ENCODE measurements at regions not wholly inside any gene's neighbourhood (a gene's known extent, or its start where the extent isn't known, plus 50 kb on each side); places are given as distances from the start of the nearest gene placed in this dataset.

GRCh38 chr1:96016219-96016618, 705.4 kb upstream of the PTBP2 start:
- no peak for FAIRE-seq

- FAIRE-seq: no peak
Measured at GRCh38 chr1:96020378-96020777, 701.2 kb upstream of the PTBP2 start.

- FAIRE-seq: no peak
Measured at GRCh38 chr1:96025062-96025461, 696.5 kb upstream of the PTBP2 start.

GRCh38 chr1:96028071-96028470, 693.5 kb upstream of the PTBP2 start:
- FAIRE-seq: no peak

GRCh38 chr1:96030312-96030711, 691.3 kb upstream of the PTBP2 start:
- FAIRE-seq: no peak

DNA sequence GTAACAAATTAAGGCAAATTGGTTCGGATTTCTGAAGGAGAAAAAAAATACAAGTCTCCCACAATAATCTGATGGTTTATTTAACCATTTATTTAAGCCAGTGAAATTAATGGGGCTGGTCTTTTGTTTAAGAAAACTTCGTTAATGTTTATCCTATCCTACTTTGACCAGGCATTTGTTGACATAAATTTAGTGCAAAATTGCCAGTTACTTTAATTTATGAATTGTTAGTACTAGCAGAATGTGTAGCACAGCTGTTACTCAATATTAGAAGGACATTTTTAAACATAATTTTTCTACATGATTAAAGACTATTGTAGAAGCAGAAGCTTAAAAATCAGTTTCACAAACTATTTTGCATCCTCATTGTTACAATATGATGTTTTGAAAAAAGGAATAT, 687.6 kb upstream of the PTBP2 start:
- no peak for FAIRE-seq

- FAIRE-seq: no peak
Measured at GRCh38 chr1:96036763-96037162, 684.8 kb upstream of the PTBP2 start.

DNA sequence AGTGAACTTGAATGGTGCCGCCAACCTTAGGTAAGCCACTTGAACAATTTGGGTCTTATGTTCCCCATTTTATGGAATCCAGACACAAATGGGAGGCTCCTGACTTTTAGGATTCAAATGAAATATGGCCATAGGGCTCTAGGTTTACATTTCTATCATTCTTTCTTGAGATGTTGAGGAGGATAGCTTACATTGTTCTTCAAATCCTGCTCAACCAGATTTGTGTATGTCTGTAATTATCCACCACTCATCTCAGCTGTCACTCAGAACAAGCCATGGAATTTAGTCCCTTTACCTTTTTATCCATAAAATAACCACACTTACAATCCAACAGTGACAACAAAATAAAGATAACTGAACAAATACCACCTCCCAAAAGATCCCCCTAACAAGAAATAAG, 682.9 kb upstream of the PTBP2 start:
- no peak for FAIRE-seq

DNA sequence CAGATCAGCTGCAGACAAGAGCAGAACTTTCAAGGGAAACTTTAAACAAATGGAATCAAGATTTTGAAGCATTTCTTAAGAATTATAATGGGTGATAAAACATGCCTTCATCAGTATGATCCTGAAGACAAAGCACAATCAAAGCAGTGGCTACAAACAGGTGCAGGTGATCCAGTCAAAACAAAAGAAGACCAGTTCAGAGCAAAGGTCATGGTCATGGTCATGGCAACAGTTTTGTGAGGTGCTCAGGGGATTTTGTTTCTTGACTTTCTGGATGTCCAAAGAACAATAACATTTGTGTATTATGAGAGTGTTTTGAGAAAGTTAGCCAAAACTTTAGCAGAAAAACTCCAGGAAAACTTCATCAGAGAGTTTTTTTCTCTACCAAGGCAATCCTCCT, 681.7 kb upstream of the PTBP2 start:
- no peak for FAIRE-seq

DNA sequence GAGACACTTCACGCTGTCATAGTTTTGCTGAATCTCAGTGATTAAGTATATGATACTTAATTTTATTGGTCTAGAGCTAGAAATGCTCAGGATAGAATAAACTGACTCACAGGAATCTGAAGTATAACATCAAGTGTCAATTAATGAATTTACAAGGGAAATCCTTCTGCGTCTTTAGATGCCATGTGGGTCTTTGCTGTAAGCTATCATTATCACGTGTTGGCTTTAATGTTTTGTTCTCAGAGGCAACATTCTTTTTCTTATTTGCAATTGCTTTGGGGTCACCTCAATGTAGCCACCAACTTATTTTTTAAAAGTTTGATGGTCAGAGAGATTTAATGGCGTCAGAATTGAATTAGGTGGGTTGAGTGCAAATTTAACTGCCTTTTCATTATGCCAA, 680.1 kb upstream of the PTBP2 start:
- no peak for FAIRE-seq

DNA sequence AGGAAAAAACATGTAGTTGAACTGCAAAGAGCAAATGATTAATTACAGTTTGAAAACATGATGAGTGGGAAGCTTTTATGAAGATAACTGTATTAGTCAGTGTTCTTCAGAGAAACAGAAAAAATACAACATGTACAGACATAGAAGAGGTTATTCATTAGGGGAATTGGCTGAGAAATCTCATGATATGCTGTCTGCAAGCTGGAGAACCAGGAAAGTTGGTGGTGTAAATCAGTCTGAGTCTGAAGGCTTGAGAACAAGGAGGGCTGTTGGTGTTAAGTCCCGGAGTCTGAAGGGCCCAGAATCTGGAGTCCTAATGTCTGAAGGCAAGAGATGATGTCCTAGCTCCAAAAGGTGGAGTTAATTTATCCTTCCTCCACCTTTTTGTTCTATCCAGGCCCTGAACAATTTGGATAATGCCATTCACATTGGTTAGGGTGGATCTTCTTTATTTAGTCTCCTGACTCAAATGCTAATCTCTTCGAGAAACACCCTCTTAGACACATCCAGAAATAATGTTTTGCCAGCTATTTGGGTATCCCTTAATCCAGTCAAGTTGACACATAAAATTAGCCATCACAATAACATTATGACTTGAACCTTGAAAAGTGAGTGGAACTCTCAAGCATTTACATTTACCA, 672.9 kb upstream of the PTBP2 start:
- FAIRE-seq: no peak

- no peak for FAIRE-seq
Measured at GRCh38 chr1:96049759-96050409, 671.7 kb upstream of the PTBP2 start.

GRCh38 chr1:96059276-96059675, 662.3 kb upstream of the PTBP2 start:
- no peak for FAIRE-seq

GRCh38 chr1:96059736-96060135, 661.8 kb upstream of the PTBP2 start:
- no peak for FAIRE-seq

DNA sequence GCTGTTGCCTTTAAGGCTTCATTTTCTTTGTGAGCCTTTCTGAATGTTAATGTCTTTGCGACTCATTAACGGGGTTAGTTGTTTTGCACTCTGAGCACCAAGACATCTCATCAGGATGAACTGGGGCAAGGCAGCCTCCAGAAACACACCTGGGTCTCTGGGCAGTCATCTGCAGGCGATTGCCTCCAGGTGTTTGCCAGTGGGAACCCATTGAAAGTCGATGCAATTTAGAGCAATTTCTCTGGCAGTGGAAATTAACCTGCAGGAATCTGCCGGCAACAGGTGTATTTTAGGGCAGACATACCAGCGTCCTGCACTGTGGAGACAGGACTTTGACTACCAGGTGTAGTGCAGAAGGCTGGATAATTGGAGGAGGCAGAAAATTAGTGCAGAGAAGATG, 661.0 kb upstream of the PTBP2 start:
- no peak for FAIRE-seq

DNA sequence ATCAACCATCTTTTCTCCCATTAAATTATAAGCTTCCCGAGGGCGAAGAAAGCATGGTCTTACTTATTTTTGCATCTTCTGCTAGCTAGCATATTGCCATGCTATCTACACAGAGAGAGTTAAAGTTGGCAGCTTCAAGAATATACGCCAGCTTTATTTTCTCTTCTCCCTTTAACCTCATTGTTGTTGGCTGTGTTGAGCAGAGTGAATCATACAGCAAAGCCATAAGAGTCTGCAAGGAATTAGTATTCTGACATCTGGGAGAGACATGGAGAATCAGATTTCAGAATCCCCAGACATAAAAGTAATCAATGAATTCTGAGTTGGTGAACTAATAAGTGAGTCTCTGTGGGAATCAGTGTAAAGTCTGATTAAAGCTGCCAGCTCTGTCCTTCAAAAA, 649.6 kb upstream of the PTBP2 start:
- no peak for FAIRE-seq

GRCh38 chr1:96073100-96073499, 648.5 kb upstream of the PTBP2 start:
- FAIRE-seq: no peak

- no peak for FAIRE-seq
Measured at GRCh38 chr1:96074422-96074821, 647.2 kb upstream of the PTBP2 start.

GRCh38 chr1:96074876-96075577, 646.6 kb upstream of the PTBP2 start:
- FAIRE-seq: no peak

DNA sequence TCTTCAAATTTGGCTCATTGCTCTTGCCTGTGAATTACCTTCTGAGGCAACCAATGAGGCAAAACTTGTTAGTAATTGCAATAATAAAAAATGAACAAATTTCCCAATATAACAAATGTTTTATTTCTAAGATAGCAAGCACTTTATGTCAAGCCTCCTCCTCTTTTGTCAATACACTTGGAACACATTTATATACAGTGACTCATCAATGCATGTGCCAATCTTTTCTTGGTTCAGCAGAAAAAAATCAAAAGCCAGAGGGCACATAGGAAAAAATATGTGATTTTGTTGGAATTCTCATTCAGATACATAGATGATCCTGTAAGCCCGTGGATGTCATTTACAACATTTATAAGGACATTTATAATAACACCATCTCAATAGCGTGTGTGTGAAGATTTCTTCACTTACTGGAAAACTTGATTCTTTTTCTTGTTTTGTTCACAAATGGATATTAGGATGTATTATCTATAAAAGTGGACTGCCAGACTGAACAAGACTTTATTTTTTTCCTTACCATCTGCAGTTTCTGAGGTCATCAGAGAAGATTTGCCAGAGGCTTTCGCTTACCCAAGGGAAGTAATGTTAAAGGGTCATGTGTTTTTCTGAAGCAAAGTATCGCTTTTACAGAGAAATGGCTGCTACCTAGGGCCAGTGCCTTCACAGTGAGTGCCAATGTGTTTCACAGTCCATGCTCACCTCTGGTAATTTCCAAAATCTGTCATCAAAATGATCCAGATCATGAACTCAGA, 645.7 kb upstream of the PTBP2 start:
- FAIRE-seq: no peak

DNA sequence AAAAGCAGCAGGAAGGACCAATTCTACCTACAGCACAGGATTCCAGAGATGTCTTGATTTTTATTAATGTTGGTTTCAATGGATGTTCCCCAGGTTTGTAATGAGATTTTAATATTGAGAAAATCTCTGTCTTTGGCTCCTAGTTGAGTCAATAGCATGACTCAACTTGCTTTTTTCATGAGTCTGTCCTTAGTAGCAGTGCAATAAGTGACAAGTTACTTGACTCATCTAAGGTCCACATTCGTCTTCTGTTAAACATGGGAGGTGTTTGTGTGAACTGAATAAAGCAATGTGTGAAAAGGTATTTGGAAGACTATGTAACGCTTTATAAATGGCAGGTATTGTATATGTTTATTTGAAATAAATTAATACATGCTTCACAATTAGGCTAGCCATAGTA, 645.0 kb upstream of the PTBP2 start:
- FAIRE-seq: no peak

DNA sequence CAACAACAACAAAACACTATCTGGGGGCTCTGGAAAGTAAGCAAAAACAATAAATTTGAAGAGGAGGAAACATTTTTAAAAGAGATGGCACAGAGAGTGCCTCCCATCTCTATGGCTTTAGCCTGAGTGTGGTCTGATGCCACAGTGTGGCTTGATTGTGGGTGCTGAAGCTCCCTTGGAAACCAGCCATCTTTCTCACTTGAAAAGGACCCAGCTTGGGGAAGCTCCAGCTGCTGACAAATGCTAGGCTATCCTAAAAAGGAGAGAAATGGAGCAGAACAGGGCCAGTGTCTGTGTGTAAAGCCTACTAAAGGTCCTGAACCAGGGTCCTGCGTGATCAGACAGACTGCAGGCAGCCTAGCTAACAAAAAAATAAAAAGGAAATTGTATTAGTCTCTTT, 642.0 kb upstream of the PTBP2 start:
- FAIRE-seq: no peak

GRCh38 chr1:96080925-96081324, 640.7 kb upstream of the PTBP2 start:
- FAIRE-seq: no peak

DNA sequence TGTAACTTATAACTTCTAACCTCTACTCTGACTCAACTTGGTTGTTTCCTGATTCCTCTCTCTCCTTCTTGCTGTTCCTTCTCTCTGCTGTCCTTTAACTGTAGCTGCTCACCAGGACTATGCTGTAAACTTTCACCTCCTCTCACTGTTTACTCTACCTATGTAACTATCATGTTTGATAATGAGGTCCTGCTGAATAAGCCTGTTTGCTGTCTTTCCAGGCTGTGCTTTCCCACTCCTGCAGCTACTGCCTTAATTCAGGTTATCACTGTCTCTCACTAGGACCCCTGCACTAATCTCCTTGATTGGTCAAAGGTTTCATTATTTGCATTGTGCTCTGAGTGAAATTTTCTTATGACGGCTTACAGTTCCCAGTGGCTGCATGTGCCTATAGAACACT, 633.9 kb upstream of the PTBP2 start:
- no peak for FAIRE-seq

All from endometrium (tissue), 2 donors.